ENCODE measurements at regions not wholly inside any gene's neighbourhood (a gene's known extent, or its start where the extent isn't known, plus 50 kb on each side); places are given as distances from the start of the nearest gene placed in this dataset.

GRCh38 chr18:24918257-24918656 lies 433.7 kb downstream of the ZNF521 start:
- TF ChIP-seq POLR2A (IDR thresholded peaks at IDR 0.05; ENCODE audit: low read depth, low read length) (no peak), POLR2AphosphoS5 (IDR thresholded peaks at IDR 0.05; ENCODE audit: low read depth, low read length) (no peak), TAF1 (IDR thresholded peaks at IDR 0.05; ENCODE audit: low read depth, low read length) (no peak), POU2F2 (IDR thresholded peaks at IDR 0.05; ENCODE audit: low read depth, low read length) (no peak), SPI1 (IDR thresholded peaks at IDR 0.05; ENCODE audit: low read depth, low read length) (no peak), PAX5 (IDR thresholded peaks at IDR 0.05; ENCODE audit: insufficient read depth, low read length, severe bottlenecking) (no peak)
